ENCODE measurements at regions not wholly inside any gene's neighbourhood (a gene's known extent, or its start where the extent isn't known, plus 50 kb on each side); places are given as distances from the start of the nearest gene placed in this dataset.

DNA sequence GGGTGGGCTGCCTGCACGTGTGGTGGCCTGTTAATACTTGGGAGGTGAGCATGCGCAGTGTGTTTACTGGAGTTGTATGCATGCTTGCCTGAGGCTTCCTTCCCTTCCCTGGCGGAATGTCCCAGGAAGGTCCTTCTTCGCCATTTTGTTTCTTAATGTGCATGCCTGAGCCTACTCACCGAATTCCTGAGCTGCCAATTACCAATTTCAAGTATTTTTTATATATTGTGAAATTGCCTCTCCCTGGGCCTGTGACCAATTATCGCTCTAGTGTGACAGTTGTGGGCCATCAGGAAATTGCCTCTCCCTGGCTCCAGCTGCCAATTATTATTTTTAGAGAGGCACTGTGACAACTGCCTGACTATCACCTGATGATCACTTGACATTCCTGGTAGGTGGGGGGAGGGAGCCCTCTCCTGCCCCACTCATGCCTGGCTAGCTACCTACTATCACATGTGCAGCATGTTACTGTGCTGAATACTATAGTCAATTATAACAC, 70.0 kb downstream of the FAM50B start:
- peaks cover 4% of the 10 kb centered on the region; the same call in 1 of the 2 replicates for H3K9me3 ChIP-seq (ENCODE audit: control insufficient read depth, insufficient read depth, low read depth, low read length)
- TF ChIP-seq TCF7L2 (IDR thresholded peaks at IDR 0.05; ENCODE audit: low read depth, low read length) (no peak), SIN3A (IDR thresholded peaks at IDR 0.05; ENCODE audit: borderline replicate concordance, insufficient read depth, low read depth, low read length) (no peak), POLR2AphosphoS5 (IDR thresholded peaks at IDR 0.05; ENCODE audit: low read depth, low read length) (no peak)
- TF ChIP-seq, protein P1, sequence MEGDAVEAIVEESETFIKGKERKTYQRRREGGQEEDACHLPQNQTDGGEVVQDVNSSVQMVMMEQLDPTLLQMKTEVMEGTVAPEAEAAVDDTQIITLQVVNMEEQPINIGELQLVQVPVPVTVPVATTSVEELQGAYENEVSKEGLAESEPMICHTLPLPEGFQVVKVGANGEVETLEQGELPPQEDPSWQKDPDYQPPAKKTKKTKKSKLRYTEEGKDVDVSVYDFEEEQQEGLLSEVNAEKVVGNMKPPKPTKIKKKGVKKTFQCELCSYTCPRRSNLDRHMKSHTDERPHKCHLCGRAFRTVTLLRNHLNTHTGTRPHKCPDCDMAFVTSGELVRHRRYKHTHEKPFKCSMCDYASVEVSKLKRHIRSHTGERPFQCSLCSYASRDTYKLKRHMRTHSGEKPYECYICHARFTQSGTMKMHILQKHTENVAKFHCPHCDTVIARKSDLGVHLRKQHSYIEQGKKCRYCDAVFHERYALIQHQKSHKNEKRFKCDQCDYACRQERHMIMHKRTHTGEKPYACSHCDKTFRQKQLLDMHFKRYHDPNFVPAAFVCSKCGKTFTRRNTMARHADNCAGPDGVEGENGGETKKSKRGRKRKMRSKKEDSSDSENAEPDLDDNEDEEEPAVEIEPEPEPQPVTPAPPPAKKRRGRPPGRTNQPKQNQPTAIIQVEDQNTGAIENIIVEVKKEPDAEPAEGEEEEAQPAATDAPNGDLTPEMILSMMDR (IDR thresholded peaks at IDR 0.05) = no peak
- TF ChIP-seq, protein P2, sequence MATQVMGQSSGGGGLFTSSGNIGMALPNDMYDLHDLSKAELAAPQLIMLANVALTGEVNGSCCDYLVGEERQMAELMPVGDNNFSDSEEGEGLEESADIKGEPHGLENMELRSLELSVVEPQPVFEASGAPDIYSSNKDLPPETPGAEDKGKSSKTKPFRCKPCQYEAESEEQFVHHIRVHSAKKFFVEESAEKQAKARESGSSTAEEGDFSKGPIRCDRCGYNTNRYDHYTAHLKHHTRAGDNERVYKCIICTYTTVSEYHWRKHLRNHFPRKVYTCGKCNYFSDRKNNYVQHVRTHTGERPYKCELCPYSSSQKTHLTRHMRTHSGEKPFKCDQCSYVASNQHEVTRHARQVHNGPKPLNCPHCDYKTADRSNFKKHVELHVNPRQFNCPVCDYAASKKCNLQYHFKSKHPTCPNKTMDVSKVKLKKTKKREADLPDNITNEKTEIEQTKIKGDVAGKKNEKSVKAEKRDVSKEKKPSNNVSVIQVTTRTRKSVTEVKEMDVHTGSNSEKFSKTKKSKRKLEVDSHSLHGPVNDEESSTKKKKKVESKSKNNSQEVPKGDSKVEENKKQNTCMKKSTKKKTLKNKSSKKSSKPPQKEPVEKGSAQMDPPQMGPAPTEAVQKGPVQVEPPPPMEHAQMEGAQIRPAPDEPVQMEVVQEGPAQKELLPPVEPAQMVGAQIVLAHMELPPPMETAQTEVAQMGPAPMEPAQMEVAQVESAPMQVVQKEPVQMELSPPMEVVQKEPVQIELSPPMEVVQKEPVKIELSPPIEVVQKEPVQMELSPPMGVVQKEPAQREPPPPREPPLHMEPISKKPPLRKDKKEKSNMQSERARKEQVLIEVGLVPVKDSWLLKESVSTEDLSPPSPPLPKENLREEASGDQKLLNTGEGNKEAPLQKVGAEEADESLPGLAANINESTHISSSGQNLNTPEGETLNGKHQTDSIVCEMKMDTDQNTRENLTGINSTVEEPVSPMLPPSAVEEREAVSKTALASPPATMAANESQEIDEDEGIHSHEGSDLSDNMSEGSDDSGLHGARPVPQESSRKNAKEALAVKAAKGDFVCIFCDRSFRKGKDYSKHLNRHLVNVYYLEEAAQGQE (IDR thresholded peaks at IDR 0.05; ENCODE audit: insufficient read depth in 1 of 2, low read depth in 2 of 2, low read length in 1 of 2) = no peak
- intact Hi-C loops (cut with micrococcal nuclease; ENCODE audit: unreplicated experiment) (no loop called here), in situ Hi-C loops (cut with HindIII; ENCODE audit: low pct_unique_long_range_greater_than_20kb, low sequenced_read_pairs) (no loop called here)
- H3K27ac ChIP-seq (ENCODE audit: low read length) = no peak overlapping the region
- no peaks in the 10 kb centered on the region for H3K36me3 ChIP-seq (ENCODE audit: control insufficient read depth, insufficient read depth, low read length)
- POLR2A ChIA-PET = no interaction called here
- H3K4me3 ChIP-seq (ENCODE audit: low read depth in 2 of 2, low read length in 2 of 2) = no peak overlapping the region
- DNase-seq (ENCODE audit: low read depth, low spot score) = no peak
- no peaks in the 10 kb centered on the region for H3K27me3 ChIP-seq (ENCODE audit: control insufficient read depth, insufficient read depth, low read length)
- no TSS peak for BruUV-seq (replicated peaks)
- ATAC-seq = no peak
- CTCF ChIA-PET = no interaction called here
- no peaks in the 10 kb centered on the region; the same call in 1 of the 2 replicates for H3K4me1 ChIP-seq (ENCODE audit: control insufficient read depth, insufficient read depth, low read length)

DNA sequence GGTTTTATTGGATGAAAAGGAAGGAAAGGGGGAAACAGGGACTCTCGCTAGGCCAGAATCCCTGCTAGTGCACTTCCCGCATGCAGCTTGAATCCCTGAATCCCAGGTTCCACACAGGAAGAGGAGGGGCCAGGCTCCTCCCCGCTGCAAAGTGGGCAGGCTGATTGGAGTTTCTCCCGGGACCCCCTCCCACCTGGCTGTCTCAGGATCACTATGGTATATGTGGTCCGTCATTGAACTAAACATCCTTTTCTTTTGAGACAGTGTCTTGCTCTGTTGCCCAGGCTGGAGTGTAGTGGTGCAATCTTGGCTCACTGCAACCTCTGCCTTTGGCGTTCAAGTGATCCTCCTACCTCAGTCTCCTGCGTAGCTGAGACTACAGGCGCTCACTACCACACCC, 70.7 kb downstream of the FAM50B start:
- no peaks in the 10 kb centered on the region for H3K36me3 ChIP-seq (ENCODE audit: control insufficient read depth, insufficient read depth, low read length)
- in situ Hi-C loops (cut with HindIII; ENCODE audit: low pct_unique_long_range_greater_than_20kb, low sequenced_read_pairs) = no loop called here
- intact Hi-C loops (cut with micrococcal nuclease; ENCODE audit: unreplicated experiment) = no loop called here
- CTCF ChIA-PET = no interaction called here
- DNase-seq (ENCODE audit: low read depth, low spot score) (no peak), ATAC-seq (no peak)
- peaks cover 4% of the 10 kb centered on the region; the same call in 1 of the 2 replicates for H3K9me3 ChIP-seq (ENCODE audit: control insufficient read depth, insufficient read depth, low read depth, low read length)
- H3K27me3 ChIP-seq (ENCODE audit: control insufficient read depth, insufficient read depth, low read length) = no peaks in the 10 kb centered on the region
- POLR2A ChIA-PET = no interaction called here
- no peaks in the 10 kb centered on the region for H3K4me1 ChIP-seq (ENCODE audit: control insufficient read depth, insufficient read depth, low read length)
- TF ChIP-seq TCF7L2 (IDR thresholded peaks at IDR 0.05; ENCODE audit: low read depth, low read length) (no peak), SIN3A (IDR thresholded peaks at IDR 0.05; ENCODE audit: borderline replicate concordance, insufficient read depth, low read depth, low read length) (no peak), POLR2AphosphoS5 (IDR thresholded peaks at IDR 0.05; ENCODE audit: low read depth, low read length) (no peak)
- TF ChIP-seq, protein P2 (IDR thresholded peaks at IDR 0.05; ENCODE audit: insufficient read depth in 1 of 2, low read depth in 2 of 2, low read length in 1 of 2) = no peak
- TF ChIP-seq, protein P1 (IDR thresholded peaks at IDR 0.05) = no peak
- H3K27ac ChIP-seq (ENCODE audit: low read length) = no peak overlapping the region
- H3K4me3 ChIP-seq (ENCODE audit: low read depth in 2 of 2, low read length in 2 of 2) = no peak overlapping the region
- no TSS peak for BruUV-seq (replicated peaks)

Measured in Panc1 (cell line).